G401.6 (cell line): ENCODE measurements at regions not wholly inside any gene's neighbourhood (a gene's known extent, or its start where the extent isn't known, plus 50 kb on each side); places are given as distances from the start of the nearest gene placed in this dataset.

Experiments used
- FAIRE-seq: peaks from 2 replicates; lab custom pipeline; 2012; peaks lifted over from hg19 to GRCh38; lab: Jason Lieb, UNC

GRCh38 chr7:54956865-54957264 is 62.0 kb upstream of the EGFR start:
- no peak for FAIRE-seq

- FAIRE-seq = no peak
Observed at GRCh38 chr7:54960517-54960916, 58.3 kb upstream of the EGFR start.

DNA sequence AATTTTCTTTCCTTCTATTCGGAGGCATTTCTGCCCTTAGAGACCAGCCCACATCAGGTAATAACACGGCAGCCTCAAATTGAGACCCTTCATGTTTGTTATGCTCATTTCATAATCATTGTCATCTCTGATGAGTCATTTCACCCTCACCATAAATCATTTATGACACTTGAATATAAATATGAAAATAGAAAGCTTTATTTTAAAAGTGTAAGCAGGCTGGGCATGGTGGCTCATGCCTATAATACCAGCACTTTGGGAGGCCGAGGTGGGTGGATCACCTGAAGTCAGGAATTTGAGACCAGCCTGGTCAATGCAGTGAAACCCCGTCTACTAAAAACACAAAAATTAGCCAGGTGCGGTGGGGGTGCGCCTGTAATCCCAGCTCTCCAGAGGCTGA is 57.4 kb upstream of the EGFR start:
- FAIRE-seq = no peak

- no peak for FAIRE-seq
Observed at GRCh38 chr7:54963155-54963554, 55.7 kb upstream of the EGFR start.

DNA sequence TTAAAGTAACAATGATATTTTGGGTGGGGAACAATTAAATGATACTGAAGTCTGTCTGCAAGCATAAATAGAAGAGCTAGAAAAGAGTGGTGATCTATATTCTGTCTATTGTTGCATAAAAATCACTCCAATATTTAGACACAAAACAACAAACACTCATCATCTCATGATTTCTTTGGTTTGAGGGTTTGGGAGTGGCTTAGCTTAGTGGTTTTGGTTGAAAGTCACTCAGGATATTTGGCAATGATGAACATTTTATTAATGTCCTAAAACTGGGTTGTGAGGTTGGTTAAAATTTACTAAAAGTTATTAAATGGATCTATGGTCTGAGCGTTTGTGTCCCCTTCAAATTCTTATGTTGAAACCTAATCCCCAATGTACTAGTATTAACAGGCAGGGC is 54.7 kb upstream of the EGFR start:
- FAIRE-seq = no peak

- FAIRE-seq = no peak
Observed at GRCh38 chr7:54967377-54967776, 51.4 kb upstream of the EGFR start.

- no peak for FAIRE-seq
Observed at GRCh38 chr7:54968018-54968417, 50.8 kb upstream of the EGFR start.
